ENCODE measurements at regions not wholly inside any gene's neighbourhood (a gene's known extent, or its start where the extent isn't known, plus 50 kb on each side); places are given as distances from the start of the nearest gene placed in this dataset.
"Not testable (repeated sequence)": the region's sequence is repeated elsewhere in the genome, so short reads cannot be mapped to it uniquely, and the experiment has no call there.

- TF ChIP-seq POLR2A (IDR thresholded peaks at IDR 0.05) = not testable (repeated sequence)
- TF ChIP-seq, protein P1, sequence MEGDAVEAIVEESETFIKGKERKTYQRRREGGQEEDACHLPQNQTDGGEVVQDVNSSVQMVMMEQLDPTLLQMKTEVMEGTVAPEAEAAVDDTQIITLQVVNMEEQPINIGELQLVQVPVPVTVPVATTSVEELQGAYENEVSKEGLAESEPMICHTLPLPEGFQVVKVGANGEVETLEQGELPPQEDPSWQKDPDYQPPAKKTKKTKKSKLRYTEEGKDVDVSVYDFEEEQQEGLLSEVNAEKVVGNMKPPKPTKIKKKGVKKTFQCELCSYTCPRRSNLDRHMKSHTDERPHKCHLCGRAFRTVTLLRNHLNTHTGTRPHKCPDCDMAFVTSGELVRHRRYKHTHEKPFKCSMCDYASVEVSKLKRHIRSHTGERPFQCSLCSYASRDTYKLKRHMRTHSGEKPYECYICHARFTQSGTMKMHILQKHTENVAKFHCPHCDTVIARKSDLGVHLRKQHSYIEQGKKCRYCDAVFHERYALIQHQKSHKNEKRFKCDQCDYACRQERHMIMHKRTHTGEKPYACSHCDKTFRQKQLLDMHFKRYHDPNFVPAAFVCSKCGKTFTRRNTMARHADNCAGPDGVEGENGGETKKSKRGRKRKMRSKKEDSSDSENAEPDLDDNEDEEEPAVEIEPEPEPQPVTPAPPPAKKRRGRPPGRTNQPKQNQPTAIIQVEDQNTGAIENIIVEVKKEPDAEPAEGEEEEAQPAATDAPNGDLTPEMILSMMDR (IDR thresholded peaks at IDR 0.05) = not testable (repeated sequence)
Observed at GRCh38 chr2:67906547-67906946, 156.3 kb downstream of the C1D start.

Data from tibial nerve (tissue), 3 donors.